IPS-NIHi7 (cell line): ENCODE measurements at regions not wholly inside any gene's neighbourhood (a gene's known extent, or its start where the extent isn't known, plus 50 kb on each side); places are given as distances from the start of the nearest gene placed in this dataset.

Source experiments
- DNase-seq: peaks from one replicate; pipeline ENCODE4 v3.0.0; 2012; ENCODE audit warnings: mixed read lengths; ENCODE audit errors: extremely low spot score

- DNase-seq, result no peak
Measured at GRCh38 chr2:47265158-47265557, 88.8 kb upstream of the CALM2 start.

- DNase-seq, result no peak
Measured at GRCh38 chr2:47264686-47265085, 88.4 kb upstream of the CALM2 start.

GRCh38 chr2:47264143-47264542 lies 87.8 kb upstream of the CALM2 start:
- peak; percentile 52 for DNase-seq

DNA sequence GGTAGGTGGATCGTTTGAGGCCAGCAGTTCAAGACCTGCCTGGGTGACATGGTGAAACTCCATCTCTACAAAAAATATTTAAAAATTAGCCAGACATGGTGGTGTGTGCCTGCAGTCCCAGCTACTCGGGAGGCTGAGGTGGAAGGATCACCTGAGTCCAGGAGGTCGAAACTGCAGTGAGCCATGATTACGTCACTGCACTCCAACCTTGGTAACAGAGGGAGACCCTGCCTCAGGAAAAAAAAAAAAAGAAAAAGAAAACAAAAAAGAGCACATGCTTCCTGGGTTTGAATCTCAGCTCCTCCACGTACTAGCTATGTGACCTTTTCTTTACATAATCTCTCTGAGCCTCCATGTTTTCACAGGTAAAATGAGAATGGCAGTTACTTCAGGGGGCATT lies 86.3 kb upstream of the CALM2 start:
- DNase-seq, result no peak

DNA sequence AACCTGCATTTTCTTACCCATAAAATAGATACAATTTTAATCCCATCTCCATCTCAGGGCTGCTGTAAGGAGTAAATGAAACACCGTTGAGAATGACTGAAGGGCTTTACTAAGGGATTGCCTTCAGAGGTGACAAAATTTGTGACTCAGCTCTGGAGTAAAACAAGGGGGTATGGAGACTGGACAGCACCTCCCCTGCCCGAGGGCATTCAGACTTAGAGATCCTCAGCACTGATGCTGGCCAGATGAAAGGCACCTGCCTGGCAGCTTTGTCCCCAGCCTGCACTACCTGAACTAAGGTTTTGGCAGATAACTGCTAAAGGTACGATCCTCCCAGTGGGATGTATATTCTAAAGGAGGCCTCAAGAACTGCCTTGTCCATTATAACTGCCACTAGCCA lies 84.7 kb upstream of the CALM2 start:
- no peak for DNase-seq

DNA sequence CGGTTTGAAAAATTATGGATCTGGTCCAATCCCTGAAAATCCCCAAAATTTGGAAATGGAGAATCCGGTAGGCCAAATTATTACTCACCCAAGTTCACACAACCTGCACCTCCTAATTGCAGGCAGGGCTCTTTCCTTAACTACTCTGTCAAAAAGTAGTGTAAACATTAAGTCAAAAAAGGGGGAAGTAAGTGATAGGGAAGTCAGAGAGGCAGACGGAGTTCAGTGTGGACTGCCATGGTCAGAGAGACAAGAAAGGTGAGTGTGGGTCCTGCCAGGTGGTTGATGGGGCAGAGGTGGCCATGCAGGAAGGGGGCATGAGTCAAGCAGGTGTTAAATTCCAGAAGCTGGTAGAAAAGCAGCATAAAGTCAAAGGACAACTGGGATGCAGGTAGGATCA lies 83.5 kb upstream of the CALM2 start:
- DNase-seq, result no peak

- DNase-seq, result no peak
Measured at GRCh38 chr2:47257946-47258348, 81.6 kb upstream of the CALM2 start.

DNA sequence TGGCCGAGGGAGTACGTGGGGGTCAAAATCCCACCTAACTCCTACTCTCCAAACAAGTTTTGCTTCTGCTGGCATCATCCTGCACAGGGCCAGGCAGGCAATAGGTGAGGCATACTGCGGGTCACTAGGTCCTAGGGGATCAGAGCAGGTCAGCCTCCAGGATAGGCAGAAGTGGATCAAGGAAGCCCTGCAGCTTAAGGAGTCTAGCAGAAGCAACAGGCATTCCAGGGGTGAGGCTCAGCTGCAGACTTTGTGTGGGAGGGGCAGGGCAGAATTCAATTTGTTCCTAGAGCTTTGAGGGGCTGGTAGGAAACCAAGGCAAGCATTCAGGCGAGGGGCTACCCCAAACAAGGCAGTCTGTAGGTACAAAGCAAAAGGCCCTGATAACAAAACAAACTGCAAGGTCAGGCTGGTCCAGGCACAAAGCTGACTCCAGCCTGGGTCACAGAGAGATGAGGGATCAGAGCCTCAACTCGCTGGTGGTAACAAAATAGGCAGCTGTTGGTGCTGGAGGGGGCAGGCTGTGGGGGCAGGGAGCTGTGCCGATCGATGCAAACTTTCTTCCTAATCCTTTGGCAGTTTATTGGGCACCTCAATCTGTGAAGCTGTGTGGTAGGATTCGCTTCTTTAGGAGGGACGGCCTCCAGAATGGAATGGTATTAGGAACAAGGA lies 80.2 kb upstream of the CALM2 start:
- DNase-seq, result no peak

GRCh38 chr2:47255794-47256193 lies 79.5 kb upstream of the CALM2 start:
- no peak for DNase-seq

- no peak for DNase-seq
Measured at GRCh38 chr2:47254464-47254863, 78.2 kb upstream of the CALM2 start.

GRCh38 chr2:47253447-47253846 lies 77.1 kb upstream of the CALM2 start:
- DNase-seq, result no peak

- no peak for DNase-seq
Measured at GRCh38 chr2:47251404-47251675, 75.0 kb upstream of the CALM2 start.

GRCh38 chr2:47250586-47251403 lies 74.5 kb upstream of the CALM2 start:
- DNase-seq, result no peak

- no peak for DNase-seq
Measured at GRCh38 chr2:47249931-47250330, 73.6 kb upstream of the CALM2 start.

- DNase-seq, result no peak
Measured at GRCh38 chr2:47249157-47249900, 73.0 kb upstream of the CALM2 start.

DNA sequence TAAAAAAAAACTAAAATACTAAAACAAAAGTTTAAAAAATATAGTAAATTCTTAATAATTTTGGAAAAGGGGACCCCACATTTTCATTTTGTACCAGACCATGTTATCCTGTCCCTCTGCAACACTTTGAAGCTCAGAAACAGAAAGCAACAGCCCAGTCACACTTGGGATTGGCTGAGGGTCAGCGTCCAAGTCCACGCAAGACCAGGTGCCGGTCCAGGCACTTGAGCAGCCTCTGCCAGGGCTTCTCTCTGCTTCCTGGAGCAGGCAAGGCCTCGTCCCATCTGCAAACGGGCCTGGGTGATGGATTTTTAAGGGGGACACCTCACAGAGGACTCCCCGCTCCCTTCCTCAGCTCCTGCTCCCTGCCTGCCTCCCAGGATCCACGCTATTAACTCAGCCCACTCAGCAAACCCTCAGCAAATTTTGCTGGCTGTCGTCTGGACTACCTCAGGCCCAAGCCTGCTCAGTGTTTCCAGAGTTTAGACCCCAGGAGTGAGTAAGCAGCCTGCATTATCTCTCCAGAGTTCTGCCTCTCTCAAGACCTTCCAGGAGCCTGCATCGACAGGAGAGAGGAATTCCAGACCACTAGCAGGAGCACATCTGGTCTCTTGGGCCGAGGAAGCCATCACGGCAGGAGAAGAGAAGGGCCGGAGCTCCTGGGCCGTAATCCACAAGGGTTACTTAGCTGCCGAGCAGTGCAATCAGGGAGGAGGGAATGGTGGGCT lies 67.4 kb upstream of the CALM2 start:
- no peak for DNase-seq

- DNase-seq, result no peak
Measured at GRCh38 chr2:47241715-47242114, 65.4 kb upstream of the CALM2 start.

DNA sequence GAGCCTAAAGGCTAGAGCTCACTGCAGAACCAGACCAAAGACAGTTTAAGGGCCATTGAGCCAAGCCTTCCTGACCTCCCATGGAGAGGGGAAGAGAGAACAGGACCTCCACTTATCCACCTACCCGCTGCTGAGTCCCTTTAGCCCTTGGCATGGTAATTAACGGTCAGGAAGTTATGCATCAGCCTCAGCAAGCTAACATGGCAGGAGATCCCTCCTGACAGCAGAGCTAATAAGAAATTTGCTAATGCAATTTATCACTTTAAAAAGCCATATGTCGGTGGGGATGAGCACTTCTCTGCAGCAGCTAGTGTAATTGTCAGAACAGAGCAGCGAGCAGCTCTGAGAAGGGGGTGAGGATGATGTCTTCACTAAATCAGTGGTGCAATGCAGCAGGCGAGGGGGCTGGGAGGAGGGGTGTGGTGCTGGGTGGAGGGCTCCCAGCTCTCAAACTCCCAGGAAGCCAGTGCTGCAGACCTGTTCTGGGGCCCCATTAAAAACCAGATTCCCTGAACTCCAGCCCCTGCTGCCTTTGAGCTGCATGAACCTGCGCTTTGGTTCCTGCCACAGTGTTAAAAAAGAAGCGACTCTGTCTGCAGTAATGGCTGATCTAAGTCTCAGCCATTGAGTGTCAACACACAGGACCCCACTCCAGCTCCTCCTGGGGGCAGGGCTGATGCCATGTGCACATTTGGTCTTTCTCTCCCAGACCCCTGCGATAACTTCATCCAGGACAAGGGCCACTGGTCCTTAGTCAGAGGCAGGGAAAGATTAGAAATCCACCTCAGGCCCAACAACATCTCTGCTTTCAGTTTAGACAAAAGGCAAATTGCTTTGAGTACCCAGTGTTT lies 63.0 kb upstream of the CALM2 start:
- peak; percentile 57 for DNase-seq

GRCh38 chr2:47238638-47239037 lies 62.3 kb upstream of the CALM2 start:
- DNase-seq, result no peak

GRCh38 chr2:47237375-47238334 lies 61.3 kb upstream of the CALM2 start:
- DNase-seq, result peak; percentile 62
